ENCODE measurements at regions not wholly inside any gene's neighbourhood (a gene's known extent, or its start where the extent isn't known, plus 50 kb on each side); places are given as distances from the start of the nearest gene placed in this dataset.

DNA sequence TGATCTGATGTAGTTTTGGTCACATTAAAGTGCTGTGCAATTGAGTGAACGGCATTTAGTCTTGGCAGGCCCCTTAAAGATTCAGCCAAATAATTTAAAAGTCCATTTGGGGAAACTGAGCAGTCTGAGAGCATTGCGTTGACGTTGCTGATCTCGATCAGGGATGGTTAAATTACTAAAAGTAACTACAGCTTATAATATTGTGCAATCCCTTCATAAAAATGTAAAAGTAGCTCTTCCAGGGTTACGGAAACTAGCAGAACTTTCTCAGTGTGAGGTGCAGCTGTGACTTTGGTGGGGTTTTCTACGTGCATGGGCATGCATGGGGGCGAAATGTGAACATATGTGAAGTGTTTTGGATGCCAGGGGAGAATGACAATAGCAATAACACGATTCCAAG is 184.5 kb upstream of the RNF32 start:
- DNase-seq (ENCODE audit: low spot score), result no peak

DNA sequence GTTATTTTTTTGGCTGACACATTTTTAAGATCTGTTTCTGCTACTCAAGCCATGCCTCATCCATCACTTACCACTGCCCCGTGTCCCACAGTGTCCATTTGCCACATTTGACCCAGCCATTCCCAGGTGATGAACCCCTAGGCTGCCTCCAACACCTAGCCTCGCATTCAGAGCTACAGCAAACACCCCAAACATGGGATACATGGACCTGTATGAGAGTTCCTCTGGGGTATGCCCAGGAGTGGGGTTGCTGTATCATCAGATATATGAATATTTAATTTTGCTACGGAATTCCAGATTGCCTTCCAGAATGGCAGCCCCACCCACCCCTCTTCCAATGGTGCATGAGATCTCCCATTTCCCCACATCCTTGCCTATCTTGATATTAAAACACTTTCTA is 190.1 kb upstream of the RNF32 start:
- no peak for DNase-seq (ENCODE audit: low spot score)

DNA sequence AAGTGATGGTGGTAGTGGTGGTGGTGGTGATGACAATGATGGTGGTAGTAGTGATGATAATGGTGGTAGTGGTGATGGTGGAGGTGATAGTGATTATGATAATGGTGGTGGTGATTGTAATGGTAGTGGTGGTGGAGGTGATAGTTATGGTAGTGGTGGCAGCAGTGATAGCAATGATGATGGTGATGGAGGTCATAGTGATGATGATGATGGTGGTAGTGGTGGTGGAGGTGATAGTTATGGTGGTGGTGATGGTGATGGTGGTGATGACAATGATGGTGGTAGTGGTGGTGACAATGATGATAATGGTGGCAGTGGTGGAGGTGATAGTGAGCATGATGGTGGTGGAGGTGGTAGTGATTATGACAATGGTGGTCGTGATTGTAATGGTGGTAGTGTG is 191.7 kb upstream of the RNF32 start:
- DNase-seq (ENCODE audit: low spot score), result no peak

DNA sequence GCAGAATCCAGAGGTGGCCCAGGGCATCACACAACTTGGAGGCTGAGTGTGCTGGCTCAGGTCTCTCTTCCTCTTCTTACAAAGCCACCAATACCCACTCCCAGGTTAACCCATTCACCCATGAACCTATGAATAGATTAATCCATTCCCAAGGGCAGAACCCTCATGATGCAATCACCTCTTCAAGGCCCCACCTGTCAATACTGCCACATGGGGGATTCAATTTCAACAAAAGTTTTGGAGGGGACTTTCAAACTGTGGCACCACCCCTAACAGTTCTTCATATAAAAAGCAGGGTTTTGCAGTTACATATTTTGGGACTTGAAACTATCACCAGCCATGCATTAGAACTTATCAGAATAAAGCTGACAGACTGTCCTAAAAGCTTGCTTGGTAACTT is 193.6 kb upstream of the RNF32 start:
- DNase-seq (ENCODE audit: low spot score), result no peak

DNA sequence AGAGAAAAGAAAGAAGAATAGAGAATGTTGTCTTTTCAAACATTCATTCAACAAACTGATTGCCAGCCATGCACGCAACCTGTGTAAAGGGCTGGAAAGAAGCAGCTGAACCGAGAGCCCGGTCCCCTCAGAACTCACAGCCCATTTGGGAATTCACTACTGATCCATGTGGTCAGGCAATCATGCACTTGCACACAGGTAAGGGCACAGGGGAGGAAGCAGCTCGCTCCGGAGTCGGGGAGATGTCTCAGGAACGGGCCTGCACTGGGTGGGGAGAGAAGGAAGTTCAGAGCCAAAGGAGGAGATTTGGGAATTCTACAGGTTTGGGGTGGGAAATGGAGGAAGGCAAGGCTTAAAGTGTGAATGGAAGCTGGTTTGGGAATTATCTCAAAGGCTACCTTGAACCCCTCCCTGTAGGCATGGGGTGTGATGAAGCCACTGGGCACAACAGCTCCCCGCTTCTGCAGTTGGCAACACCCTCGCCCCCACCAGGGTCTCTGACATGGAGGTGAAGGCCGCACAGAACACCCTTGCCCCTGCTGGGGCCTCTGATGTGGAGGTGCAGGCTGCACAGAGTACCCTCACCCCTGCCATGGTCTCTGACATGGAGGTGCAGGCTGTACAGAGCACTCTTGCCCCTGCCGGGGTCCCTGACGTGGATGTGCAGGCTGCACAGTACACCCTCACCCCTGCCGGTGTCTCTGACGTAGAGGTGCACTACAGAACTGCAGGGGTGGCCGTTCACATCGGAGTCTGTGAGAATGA is 194.4 kb upstream of the RNF32 start:
- no peak for DNase-seq (ENCODE audit: low spot score)

DNA sequence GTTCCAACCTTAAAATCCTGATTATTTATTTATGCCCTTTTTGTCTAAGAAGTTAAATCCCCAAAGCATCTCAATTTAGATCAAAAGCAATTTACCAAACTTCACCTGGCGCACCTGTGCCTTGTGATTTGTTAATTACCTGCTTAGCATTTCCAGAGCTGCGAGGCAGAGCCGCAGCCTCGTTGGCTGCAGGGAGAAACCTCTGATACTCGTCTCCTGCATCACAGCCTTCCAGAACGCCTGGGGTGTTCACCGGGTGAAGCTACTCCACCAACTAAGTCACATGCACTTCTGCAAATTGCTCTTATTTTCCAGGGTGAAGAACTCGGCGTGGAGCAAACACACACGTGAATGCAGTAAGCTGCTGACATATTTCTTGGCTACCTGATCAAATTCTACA is 198.1 kb upstream of the RNF32 start:
- no peak for DNase-seq (ENCODE audit: low spot score)

DNA sequence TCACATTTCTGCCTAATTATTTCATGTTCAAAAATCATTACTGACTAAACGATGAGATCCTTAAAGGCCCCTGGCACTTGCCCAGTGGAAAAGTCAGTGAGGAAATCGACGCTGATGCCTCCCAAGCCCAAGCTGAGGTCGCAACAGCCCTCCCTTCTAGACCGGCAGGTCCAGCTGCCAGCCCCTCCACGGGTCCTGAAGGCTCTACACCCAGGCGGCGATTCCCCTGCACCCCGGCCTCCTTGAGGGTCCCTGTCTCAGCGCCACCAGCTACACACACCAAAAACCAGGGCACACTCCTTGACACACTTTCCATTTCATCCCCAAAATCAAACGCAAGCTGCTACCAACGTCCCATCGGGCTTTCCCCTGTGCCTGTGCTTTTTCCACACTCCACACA is 200.1 kb upstream of the RNF32 start:
- no peak for DNase-seq (ENCODE audit: low spot score)

DNA sequence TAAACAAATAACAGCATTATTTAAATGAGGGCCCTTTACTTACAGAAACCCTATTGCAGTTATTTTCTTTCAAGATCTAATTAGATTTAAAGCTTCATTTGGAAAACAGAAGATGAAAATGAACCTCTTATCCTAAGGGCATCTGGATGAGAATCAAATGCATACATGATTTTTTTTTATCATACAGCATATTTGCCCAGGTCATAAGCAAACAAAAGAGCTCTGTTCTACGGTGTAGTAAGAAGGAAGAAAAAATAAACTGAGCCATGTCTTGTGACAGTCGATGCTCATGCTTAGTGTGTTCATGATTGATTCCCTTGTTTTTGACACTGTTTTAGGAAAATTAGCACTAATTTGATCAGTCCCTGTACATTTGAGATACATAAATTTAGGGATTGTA is 202.6 kb upstream of the RNF32 start:
- DNase-seq (ENCODE audit: low spot score), result no peak

DNA sequence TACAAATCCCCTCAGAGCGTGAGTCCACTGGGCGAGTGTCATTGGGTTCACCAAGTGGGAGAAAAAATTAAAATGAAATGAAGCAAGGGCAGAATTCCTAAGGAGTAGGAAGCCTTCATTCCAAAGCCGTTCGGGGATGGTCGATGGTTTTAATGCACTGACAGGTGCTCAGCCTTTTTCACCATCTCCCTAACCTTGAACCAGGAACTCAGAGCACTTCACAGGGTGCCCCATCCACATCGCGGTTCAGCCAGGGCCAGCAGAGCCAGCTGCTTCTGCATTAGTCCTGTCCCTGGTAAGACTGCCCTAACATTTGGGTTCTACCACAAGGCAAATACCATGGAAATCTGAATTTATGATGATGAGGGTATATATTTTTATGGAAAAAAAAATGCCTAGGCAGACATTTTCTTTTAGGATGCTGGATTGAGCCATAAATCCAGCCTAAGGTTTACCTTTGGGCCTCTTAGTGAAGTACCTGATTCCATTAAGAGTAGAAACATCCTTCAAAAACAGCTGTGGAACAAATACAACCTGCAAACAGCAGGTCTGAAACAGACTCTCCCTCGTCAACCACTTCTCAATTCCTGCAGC is 203.5 kb upstream of the RNF32 start:
- no peak for DNase-seq (ENCODE audit: low spot score)

DNA sequence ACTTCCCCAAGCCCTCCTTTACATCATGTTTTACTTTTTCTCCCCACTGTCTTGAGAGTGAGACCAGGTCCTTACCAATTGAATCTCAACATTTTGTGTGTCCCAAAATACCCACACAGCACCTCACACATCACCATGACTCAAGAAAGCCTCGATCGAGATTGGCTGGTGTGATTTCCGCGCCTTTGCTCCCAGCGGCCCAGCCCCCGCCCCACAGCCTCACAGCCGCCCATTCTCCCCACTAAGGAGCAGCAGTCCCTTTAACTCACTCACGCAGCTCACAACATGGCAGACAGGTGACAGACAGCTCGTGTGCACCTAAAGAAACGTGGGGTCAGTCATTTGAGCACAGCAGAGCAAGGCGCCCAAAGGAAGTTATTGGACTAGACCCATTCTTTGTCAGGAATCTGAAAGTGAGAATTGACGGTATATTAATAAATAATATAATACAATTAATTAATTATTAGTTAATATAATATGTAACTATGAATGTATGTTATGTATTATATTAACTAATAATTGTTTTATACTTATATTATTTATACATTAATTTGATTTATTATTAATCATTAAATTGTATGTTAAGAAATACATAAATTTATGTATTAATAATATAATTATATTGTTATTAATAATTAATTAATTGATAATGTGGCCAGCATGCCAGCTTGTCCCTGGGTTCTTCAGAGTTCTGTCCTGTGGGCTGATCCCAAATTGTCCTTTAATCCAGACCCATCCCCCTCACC is 204.9 kb upstream of the RNF32 start:
- no peak for DNase-seq (ENCODE audit: low spot score)

DNA sequence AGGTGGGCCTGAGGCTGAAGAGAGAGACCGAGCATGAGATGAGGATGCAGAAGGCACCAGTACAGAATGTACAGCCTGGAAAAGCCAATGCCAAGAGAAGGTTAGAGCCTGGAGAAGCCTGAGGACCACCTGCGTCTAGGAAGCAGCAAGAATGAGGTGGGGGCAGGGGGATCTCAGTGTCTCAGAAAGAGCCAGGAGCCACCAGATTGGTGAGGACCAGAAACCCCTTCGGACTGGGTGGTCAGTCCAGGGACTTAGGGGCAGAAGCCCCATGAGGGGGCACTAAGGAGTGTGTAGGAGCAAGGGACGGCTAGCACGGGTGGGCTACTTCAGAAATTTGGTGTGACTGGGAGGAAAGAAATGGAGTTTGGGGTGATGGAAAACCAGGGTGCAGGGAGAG is 205.9 kb upstream of the RNF32 start:
- no peak for DNase-seq (ENCODE audit: low spot score)

DNA sequence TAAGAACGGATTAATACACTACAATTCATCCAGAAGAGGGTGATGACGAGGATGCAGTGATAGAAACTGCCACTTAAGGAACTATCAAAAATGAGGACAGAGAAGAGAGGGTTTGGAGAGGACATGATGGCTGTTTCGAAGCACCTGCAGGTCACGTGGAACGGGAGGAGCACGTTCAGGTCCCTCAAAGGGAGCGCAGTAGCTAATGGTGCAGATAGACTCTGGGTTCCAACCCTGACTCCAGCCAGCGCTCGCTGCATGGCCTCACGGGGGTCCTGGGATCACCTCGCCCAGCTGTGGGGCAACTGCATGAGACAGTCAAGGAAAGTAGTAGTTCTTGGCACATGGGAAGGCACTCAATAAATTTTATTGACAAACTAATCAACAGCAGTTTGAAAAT is 208.6 kb upstream of the RNF32 start:
- DNase-seq (ENCODE audit: low spot score), result no peak

DNA sequence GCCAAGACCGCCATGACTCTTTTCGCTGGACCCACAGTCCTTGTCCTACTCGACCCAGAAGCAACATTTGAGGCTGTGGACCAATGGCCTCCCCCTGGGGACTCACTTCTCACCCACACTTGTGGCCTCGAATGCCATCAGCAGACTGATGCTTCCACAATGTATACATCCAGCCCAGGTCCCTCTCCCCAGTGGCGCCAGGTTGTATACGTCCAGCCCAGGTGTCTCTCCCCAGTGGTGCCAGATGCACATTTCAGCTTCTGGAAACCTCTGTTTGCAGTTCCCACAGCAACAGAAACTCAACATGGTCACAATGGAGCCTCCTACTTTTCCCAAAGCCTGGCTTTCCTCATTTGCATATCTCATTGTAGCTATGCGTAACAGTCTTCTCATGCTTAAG is 210.5 kb upstream of the RNF32 start:
- no peak for DNase-seq (ENCODE audit: low spot score)

DNA sequence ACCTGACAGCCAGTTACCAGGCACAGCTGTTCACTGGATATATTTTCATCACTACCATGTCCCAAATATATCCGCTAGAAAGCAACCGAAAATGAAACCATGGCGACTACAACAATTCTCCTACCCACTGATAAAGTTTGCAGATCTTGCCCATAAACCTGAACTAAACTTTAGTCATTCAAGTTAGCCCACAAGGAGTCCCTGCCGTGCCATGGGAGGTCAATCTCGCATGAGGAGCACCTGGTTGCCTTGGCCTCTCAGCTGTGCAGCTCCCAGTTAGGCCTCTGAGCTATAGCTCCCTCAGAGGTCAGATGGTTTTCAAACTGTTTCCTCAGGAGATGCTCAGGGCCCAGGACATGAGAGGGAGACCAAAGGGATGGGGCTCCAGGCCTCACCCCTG is 211.1 kb upstream of the RNF32 start:
- no peak for DNase-seq (ENCODE audit: low spot score)

DNA sequence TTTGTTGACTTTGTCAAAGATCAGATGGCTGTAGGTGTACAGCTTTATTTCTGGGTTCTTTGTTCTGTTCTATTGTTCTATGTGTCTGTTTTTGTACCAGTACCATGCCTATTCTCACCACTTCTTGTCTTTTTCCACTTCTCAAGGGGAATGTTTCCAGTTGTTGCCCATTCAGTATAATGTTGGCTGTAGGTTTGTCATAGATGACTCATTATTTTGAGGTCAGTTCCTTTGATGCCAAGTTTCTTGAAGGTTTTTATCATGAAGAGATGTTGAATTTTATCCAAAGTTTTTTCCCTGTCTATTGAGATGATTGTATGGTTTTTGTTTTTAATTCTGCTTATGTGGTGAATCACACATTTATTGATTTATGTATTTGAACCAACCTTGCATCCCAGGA is 216.7 kb upstream of the RNF32 start:
- no peak for DNase-seq (ENCODE audit: low spot score)

DNA sequence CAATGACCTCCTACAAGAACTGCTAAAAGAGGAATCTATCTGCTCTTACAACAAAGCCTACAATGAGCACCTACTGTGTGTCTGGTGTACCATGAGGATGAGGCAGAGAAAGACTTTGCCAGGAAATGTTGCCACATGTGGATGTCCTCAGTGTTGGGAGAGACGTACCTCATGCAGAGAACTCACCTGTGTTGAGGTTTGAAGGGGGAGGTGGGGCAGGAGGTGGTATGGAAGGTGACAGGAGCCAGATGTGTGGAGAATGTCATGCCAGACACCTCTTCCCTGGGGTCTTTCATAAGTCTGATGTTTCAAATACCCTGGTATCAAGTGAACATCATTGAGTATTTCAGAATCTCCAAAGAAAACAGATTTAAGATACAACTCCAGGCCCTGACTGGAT is 220.1 kb upstream of the RNF32 start:
- no peak for DNase-seq (ENCODE audit: low spot score)

DNA sequence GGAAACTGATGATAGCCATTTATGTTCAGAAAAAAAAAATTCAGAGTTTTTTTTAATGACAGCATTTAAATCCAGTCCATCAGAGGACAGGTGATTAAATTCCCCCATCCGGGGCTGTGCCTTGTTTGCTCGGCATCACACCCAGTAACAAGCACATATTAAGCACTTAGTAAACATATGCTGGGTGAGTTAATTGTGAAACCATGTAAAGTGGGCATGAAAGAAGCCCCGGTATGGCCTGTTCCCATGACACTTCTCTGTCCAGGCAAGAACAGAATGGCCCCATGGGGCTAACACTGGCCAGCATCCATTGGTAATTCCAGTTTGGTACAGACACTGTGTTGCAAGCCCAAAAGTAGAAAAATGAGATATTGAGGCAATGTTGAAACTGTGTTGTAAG is 220.8 kb upstream of the RNF32 start:
- DNase-seq (ENCODE audit: low spot score), result no peak

DNA sequence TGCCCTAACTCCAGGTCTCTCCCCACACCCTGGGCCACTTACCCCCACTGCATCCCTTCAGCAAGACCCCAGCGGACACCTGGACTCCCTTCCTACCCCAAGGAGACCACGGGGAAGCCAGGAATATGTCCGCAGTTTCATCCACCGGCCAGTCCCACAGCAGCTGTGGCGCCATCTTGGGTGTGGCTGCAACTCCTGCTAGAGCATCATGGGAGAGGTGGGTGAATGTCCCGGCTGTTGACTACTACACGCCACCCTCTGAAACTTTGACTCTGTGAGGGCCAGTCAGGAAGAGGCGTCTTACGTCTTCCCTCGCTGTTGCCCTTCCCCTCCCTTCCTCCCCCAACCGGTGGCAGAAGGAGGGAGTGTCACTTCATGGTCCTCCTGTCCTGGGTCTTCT is 238.3 kb upstream of the RNF32 start:
- no peak for DNase-seq (ENCODE audit: low spot score)

DNA sequence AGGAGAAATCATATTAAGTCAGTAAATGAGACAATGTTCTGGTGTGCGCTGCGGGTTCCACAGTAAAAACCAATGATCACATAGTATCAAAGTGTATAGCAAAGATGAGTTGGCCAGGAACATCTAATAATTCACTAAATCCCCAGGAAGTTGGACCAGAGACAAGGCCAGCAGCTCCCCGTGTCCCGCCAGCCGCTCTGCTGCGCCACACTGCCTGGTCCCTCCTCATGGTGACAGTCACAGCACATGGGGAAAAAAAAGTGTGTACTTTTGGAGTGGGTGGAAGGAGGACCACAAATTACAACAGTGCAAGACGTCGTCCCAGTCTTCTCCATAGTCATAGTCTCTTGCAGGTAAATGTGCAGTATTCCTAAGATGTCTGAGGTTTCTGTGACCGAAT is 239.0 kb upstream of the RNF32 start:
- DNase-seq (ENCODE audit: low spot score), result no peak

DNA sequence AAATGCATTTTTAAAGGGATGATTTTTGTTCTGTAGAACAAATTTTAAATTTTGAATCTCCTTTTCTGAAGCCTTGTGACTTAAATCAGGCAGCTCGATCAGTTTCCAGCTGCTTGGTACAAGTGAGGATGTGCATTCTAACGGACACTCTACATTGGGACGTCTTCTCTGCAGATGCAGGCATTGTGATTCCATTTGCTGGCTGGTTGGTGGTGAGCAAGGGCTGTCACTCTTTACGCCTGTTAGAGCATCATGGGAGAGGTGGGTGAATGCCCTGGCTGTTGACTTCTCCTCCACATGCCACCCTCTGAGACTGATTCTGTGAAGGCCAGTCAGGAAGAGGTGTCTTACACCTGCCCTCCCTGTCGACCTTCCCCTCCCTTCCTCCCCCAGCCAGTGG is 240.5 kb upstream of the RNF32 start:
- no peak for DNase-seq (ENCODE audit: low spot score)

DNA sequence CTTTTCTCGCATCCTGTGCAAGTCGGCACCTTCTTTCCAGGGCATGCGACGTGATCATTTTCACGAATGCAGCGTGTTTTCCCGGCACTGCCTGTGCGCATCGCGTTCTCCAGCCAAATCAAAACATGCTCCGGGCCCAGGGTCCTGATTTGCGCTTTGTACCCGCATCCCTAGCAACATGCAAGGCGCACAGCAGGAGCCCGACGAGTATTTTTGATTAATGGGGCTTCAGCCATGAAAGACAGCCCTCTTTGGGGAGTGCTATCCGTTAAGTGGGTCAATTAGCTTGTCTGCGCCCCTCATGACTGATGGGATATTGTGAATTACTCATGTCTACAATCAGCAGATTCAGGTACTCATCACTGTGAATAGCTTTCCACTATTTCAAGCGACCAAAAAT is 243.3 kb upstream of the RNF32 start:
- no peak for DNase-seq (ENCODE audit: low spot score)

DNA sequence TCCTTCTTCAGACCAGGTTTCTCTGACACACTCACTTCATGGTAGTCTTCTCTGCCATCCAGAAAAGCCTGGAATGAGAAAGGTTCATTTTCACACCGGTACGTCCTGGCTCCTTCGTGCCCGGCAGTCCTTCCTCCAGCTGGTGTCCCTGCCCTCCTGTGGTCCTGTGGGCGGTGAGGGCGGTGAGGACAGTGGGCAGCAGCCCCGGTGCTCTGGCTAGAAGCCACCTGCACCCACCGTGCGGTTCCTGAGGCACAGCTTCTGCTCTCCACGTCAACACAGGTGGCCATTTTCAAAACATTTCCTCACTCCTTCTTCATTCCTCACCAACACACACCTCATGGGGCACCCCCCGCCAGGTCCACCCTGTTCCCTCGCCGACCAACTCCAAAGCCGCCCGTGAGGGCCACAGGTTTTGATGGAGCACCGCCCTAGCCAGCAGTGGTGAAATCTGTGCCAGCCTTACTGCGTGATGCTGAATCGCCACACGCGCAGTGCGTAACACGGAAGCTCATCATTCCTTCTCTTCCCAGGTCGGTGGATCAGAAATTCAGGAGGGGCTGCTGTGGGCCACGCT is 251.4 kb upstream of the RNF32 start:
- DNase-seq (ENCODE audit: low spot score), result no peak

DNA sequence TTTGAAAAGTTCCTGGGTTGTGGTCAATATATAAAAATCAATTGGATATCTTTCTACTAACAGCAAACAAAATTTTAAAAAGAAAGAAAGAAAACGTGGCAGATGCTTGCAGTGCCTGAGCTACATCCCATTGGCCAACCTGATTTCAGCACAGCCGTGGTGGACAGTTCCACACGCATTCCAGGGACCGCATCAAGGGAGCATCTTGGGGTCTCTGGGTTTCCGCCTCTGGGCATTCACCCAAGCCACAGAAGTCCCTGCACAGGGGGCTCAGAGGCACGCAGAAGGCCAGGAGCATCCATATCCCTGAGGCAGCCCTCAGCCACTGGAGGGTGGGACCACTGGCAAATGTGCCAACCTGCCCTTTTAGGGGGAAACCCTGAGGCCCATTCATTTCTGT is 254.5 kb upstream of the RNF32 start:
- no peak for DNase-seq (ENCODE audit: low spot score)
